Stimulated activated CD4-positive, alpha-beta T cell treated with anti-CD3 and anti-CD28 coated beads, Interleukin-1b, Interleukin-23, amount 100 ng/mL, for 4 hours (primary cell): ENCODE measurements at regions not wholly inside any gene's neighbourhood (a gene's known extent, or its start where the extent isn't known, plus 50 kb on each side); places are given as distances from the start of the nearest gene placed in this dataset.
"Not testable (repeated sequence)": the region's sequence is repeated elsewhere in the genome, so short reads cannot be mapped to it uniquely, and the experiment has no call there.

Source experiments
- DNase-seq, 2 donors: peaks; one replicate each; pipeline ENCODE4 v3.0.0-alpha.2; 2020; ENCODE audit warnings: low read depth in 2 of 2

GRCh38 chr4:11710453-11711093, 281.9 kb upstream of the HS3ST1 start:
- DNase-seq: no peak

- no peak for DNase-seq
These were observed 275.6 kb upstream of the HS3ST1 start for GRCh38 chr4:11704186-11704830.

GRCh38 chr4:11702886-11703557, 274.3 kb upstream of the HS3ST1 start:
- no peak for DNase-seq

GRCh38 chr4:11701966-11702725, 273.5 kb upstream of the HS3ST1 start:
- no peak for DNase-seq

- DNase-seq: no peak
These were observed 272.1 kb upstream of the HS3ST1 start for GRCh38 chr4:11700751-11701226.

- DNase-seq: no peak
These were observed 270.3 kb upstream of the HS3ST1 start for GRCh38 chr4:11698846-11699590.

GRCh38 chr4:11698033-11698432, 269.3 kb upstream of the HS3ST1 start:
- no peak for DNase-seq

- DNase-seq: no peak
These were observed 265.0 kb upstream of the HS3ST1 start for GRCh38 chr4:11693693-11694092.

- no peak for DNase-seq
These were observed 262.5 kb upstream of the HS3ST1 start for GRCh38 chr4:11691236-11691635.

- no peak for DNase-seq
These were observed 259.0 kb upstream of the HS3ST1 start for GRCh38 chr4:11687727-11688126.

- no peak for DNase-seq
These were observed 256.8 kb upstream of the HS3ST1 start for GRCh38 chr4:11685481-11685880.

GRCh38 chr4:11675051-11675800, 246.5 kb upstream of the HS3ST1 start:
- no peak for DNase-seq

GRCh38 chr4:11670304-11670703, 241.6 kb upstream of the HS3ST1 start:
- no peak for DNase-seq

- DNase-seq: no peak
These were observed 240.5 kb upstream of the HS3ST1 start for GRCh38 chr4:11669156-11669555.

GRCh38 chr4:11663114-11663513, 234.4 kb upstream of the HS3ST1 start:
- no peak for DNase-seq

GRCh38 chr4:11650801-11651596, 222.3 kb upstream of the HS3ST1 start:
- no peak for DNase-seq

GRCh38 chr4:11647433-11647832, 218.7 kb upstream of the HS3ST1 start:
- DNase-seq: no peak

GRCh38 chr4:11643081-11643480, 214.4 kb upstream of the HS3ST1 start:
- DNase-seq: not testable (repeated sequence)

- DNase-seq: no peak
These were observed 211.9 kb upstream of the HS3ST1 start for GRCh38 chr4:11640584-11640983.

GRCh38 chr4:11636551-11636950, 207.9 kb upstream of the HS3ST1 start:
- DNase-seq: no peak
